KMS-11 (cell line): ENCODE measurements at regions not wholly inside any gene's neighbourhood (a gene's known extent, or its start where the extent isn't known, plus 50 kb on each side); places are given as distances from the start of the nearest gene placed in this dataset.

Experiments used
- H2AFZ ChIP-seq: fragments of 200-600 bp; sonication (generic); 2 replicates; pipeline ENCODE4 v1.6.1; 2016; ENCODE audit warnings: antibody characterized with exemption, mixed run types, low read depth
- H3K27ac ChIP-seq: fragments of 200-600 bp; sonication (generic); 2 replicates; pipeline ENCODE4 v1.6.1; 2016; ENCODE audit warnings: mild to moderate bottlenecking, mixed run types
- H3K27me3 ChIP-seq: fragments of 200-600 bp; sonication (generic); 2 replicates; pipeline ENCODE4 v1.6.1; 2017; ENCODE audit warnings: mild to moderate bottlenecking, low read depth, mixed run types, moderate library complexity; ENCODE audit not compliant: insufficient read depth
- H3K36me3 ChIP-seq: fragments of 200-600 bp; sonication (generic); 2 replicates; pipeline ENCODE4 v1.6.1; 2017; ENCODE audit warnings: mild to moderate bottlenecking, mixed run types; ENCODE audit not compliant: insufficient read depth
- H3K4me1 ChIP-seq: fragments of 200-600 bp; sonication (generic); 2 replicates; pipeline ENCODE4 v1.6.1; 2016; ENCODE audit warnings: mild to moderate bottlenecking, low read depth, mixed run types; ENCODE audit not compliant: poor library complexity, severe bottlenecking
- H3K4me2 ChIP-seq: fragments of 200-600 bp; sonication (generic); 2 replicates; pipeline ENCODE4 v1.7.0; 2016; ENCODE audit warnings: mild to moderate bottlenecking, mixed run types
- H3K4me3 ChIP-seq: fragments of 200-600 bp; sonication (generic); IDR thresholded peaks from 2 replicates; pipeline ENCODE4 v1.6.1; 2017; ENCODE audit warnings: low read depth, low read length, mixed read lengths; ENCODE audit not compliant: insufficient read depth
- H3K79me2 ChIP-seq: fragments of 200-600 bp; sonication (generic); 2 replicates; pipeline ENCODE4 v1.6.1; 2016; ENCODE audit warnings: low read depth, mixed run types; ENCODE audit not compliant: insufficient read depth
- H3K9ac ChIP-seq: fragments of 200-600 bp; sonication (generic); 2 replicates; pipeline ENCODE4 v1.6.1; 2016; ENCODE audit warnings: mild to moderate bottlenecking, mixed run types
- H4K20me1 ChIP-seq: fragments of 200-600 bp; sonication (generic); 2 replicates; pipeline ENCODE4 v1.6.1; 2016; ENCODE audit warnings: mild to moderate bottlenecking, mixed run types; ENCODE audit not compliant: insufficient read depth
- TF ChIP-seq, protein P1 (sequence below): fragments of 200-600 bp; sonication (generic); conservative IDR thresholded peaks from 2 replicates; pipeline ENCODE4 v1.6.1; 2017; ENCODE audit warnings: low read depth, mild to moderate bottlenecking, antibody characterized with exemption, low read length, moderate library complexity, mixed read lengths

DNA sequence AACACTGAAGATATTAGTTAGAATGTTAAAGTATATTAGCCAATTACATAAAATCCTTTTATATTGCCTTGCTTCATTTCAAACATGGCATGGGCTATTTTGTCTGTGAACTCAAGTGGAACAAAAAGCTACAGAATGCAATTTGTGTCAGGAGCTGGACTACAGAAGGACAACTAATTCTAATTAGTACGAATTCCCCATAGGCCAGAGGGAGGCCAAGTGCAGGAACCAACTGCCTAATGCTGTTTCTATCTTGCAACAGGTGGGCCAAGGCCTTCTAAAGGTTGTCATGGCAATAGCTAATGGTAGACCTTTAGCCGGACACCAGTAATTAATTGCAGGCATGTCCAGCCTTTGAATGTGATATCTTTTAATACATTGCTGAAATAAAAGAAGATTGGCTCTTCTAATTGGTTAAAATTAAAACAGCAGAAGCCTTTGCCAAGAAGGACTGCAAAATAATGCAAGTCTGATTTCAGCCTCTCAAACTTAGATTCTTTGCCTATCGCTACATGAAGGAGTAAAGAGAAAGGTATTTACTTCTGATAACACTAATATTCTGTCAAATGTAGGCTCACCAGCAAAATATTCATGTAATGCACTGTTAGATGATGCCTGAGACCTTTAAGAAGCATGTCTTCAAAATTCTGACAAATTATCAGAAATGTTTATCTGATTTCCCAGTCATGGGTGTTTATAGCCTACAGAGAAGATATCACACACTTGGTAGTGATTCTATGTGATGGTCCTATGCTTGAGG, 232.1 kb downstream of the LMO4 start:
- H3K27me3 ChIP-seq = no peaks in the 10 kb centered on the region
- no peak overlapping the region for H2AFZ ChIP-seq
- no peaks in the 10 kb centered on the region for H3K79me2 ChIP-seq
- no peaks in the 10 kb centered on the region for H3K4me1 ChIP-seq
- H4K20me1 ChIP-seq = no peaks in the 10 kb centered on the region
- TF ChIP-seq, protein P1, sequence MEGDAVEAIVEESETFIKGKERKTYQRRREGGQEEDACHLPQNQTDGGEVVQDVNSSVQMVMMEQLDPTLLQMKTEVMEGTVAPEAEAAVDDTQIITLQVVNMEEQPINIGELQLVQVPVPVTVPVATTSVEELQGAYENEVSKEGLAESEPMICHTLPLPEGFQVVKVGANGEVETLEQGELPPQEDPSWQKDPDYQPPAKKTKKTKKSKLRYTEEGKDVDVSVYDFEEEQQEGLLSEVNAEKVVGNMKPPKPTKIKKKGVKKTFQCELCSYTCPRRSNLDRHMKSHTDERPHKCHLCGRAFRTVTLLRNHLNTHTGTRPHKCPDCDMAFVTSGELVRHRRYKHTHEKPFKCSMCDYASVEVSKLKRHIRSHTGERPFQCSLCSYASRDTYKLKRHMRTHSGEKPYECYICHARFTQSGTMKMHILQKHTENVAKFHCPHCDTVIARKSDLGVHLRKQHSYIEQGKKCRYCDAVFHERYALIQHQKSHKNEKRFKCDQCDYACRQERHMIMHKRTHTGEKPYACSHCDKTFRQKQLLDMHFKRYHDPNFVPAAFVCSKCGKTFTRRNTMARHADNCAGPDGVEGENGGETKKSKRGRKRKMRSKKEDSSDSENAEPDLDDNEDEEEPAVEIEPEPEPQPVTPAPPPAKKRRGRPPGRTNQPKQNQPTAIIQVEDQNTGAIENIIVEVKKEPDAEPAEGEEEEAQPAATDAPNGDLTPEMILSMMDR = no peak
- H3K4me3 ChIP-seq = no peak overlapping the region
- H3K27ac ChIP-seq = no peak overlapping the region
- H3K36me3 ChIP-seq = no peaks in the 10 kb centered on the region
- H3K4me2 ChIP-seq = no peak overlapping the region
- H3K9ac ChIP-seq = no peak overlapping the region

DNA sequence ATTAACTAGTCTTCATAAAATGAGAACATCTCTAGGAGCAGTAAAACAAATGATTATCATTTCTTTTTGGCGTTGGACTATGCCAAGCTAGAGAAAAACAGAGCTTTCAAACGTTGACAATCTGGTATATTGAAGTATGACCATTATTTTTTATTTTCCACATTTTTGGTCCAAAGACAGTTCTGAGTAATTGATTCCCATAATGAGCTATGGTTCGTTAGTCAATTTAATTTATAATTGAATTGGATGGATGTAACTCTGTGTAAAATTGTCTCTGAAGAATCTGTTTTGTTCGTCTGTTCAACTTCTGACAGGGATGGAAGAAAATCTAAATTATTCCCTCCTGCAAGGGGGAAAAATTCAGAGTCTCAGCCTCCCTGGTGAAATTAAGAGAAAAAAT, 234.5 kb downstream of the LMO4 start:
- Histone ChIP-seq H3K4me2 (no peak overlapping the region), H3K4me3 (no peak overlapping the region), H3K4me1 (no peaks in the 10 kb centered on the region), H3K9ac (no peak overlapping the region), H2AFZ (no peak overlapping the region), H3K36me3 (no peaks in the 10 kb centered on the region), H3K27ac (no peak overlapping the region), H3K27me3 (no peaks in the 10 kb centered on the region), H3K79me2 (no peaks in the 10 kb centered on the region), H4K20me1 (no peaks in the 10 kb centered on the region)
- TF ChIP-seq, protein P1 = no peak

- H3K4me1 ChIP-seq = no peaks in the 10 kb centered on the region
- H3K79me2 ChIP-seq = no peaks in the 10 kb centered on the region
- no peak overlapping the region for H3K9ac ChIP-seq
- H3K27me3 ChIP-seq = no peaks in the 10 kb centered on the region
- H3K4me3 ChIP-seq = no peak overlapping the region
- H3K4me2 ChIP-seq = no peak overlapping the region
- no peaks in the 10 kb centered on the region for H3K36me3 ChIP-seq
- no peak overlapping the region for H3K27ac ChIP-seq
- H2AFZ ChIP-seq = no peak overlapping the region
- TF ChIP-seq, protein P1 = no peak
- H4K20me1 ChIP-seq = no peaks in the 10 kb centered on the region
Observed at GRCh38 chr1:87565861-87566260, 237.2 kb downstream of the LMO4 start.

- H2AFZ ChIP-seq = no peak overlapping the region
- no peak overlapping the region for H3K27ac ChIP-seq
- no peak overlapping the region for H3K4me2 ChIP-seq
- no peak overlapping the region for H3K4me3 ChIP-seq
- no peaks in the 10 kb centered on the region for H4K20me1 ChIP-seq
- H3K9ac ChIP-seq = no peak overlapping the region
- H3K27me3 ChIP-seq = no peaks in the 10 kb centered on the region
- no peaks in the 10 kb centered on the region for H3K79me2 ChIP-seq
- no peaks in the 10 kb centered on the region for H3K4me1 ChIP-seq
- no peaks in the 10 kb centered on the region for H3K36me3 ChIP-seq
- TF ChIP-seq, protein P1 = no peak
Observed at GRCh38 chr1:87568005-87568404, 239.3 kb downstream of the LMO4 start.
